LNCAP (cell line): ENCODE measurements at regions not wholly inside any gene's neighbourhood (a gene's known extent, or its start where the extent isn't known, plus 50 kb on each side); places are given as distances from the start of the nearest gene placed in this dataset.

Experiments
- TF ChIP-seq, protein P1 (sequence below): fragments of 450-650 bp; IDR thresholded peaks from 2 replicates; pipeline ENCODE4 v1.5.1; 2017; ENCODE audit warnings: mild to moderate bottlenecking

DNA sequence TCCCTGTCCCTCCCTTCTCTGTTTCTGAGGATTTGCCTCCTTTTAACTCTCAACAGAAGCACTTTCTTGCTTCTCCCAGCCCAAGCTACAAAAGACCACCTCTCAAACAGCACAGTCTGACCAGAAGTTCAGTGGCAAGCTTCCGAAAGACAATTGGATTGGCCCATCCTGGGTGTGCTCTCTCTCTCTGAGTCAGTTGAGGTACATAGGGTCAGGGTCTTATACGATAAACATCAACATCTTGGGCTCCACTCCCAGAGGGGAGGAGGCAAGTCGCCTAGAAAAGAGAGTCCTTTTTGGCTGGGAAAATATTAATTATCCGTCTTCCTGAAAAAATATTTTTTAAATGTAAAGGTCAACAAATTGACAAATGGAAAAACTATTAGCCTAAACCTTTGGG, 155.8 kb downstream of the TMCO5A start:
- TF ChIP-seq, protein P1, sequence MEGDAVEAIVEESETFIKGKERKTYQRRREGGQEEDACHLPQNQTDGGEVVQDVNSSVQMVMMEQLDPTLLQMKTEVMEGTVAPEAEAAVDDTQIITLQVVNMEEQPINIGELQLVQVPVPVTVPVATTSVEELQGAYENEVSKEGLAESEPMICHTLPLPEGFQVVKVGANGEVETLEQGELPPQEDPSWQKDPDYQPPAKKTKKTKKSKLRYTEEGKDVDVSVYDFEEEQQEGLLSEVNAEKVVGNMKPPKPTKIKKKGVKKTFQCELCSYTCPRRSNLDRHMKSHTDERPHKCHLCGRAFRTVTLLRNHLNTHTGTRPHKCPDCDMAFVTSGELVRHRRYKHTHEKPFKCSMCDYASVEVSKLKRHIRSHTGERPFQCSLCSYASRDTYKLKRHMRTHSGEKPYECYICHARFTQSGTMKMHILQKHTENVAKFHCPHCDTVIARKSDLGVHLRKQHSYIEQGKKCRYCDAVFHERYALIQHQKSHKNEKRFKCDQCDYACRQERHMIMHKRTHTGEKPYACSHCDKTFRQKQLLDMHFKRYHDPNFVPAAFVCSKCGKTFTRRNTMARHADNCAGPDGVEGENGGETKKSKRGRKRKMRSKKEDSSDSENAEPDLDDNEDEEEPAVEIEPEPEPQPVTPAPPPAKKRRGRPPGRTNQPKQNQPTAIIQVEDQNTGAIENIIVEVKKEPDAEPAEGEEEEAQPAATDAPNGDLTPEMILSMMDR: no peak

DNA sequence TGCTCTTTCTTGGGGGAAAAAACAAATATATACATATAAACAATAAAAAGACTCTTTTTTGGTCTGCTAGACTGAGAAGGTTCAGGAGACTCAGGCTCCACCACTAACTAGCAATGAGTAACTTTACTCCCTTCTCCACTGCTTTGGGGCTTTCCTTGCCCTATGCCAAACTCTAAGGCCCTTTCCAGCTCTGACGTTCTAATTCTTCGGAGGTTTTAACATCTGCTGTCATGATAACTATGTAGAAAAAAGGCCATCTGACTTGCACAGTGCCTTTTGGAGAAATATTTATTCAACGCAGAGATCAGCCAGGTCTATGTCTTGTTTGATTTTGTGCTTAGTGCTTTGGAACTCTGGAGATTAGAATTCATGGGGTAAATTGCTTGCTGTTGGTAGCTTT, 156.2 kb downstream of the TMCO5A start:
- TF ChIP-seq, protein P1: no peak

DNA sequence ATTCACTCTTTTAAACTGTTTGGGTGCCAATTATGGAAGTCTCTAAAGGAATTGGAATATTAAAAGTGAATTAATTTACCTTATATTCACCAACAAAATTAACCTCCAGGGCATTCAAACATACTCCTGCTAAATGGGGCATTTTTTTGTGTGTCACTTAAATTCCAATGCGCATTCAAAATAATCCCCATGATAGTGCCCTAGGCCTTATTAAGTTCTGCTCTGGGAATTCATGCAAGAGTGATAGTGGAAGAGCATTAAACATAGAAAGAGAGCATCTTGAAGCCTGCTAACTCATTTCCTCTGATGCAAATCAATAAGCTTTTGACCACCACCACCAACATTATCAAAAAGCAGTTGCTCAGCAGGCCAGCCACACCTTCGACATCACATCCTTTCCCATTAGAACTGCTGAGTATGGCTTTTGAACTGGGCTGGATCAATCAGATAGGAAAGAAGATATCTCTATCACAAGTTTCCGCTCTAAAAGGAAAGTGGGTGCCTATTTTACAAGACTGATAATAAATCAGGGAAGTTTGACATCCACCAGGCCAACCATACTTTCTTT, 156.7 kb downstream of the TMCO5A start:
- TF ChIP-seq, protein P1: no peak

DNA sequence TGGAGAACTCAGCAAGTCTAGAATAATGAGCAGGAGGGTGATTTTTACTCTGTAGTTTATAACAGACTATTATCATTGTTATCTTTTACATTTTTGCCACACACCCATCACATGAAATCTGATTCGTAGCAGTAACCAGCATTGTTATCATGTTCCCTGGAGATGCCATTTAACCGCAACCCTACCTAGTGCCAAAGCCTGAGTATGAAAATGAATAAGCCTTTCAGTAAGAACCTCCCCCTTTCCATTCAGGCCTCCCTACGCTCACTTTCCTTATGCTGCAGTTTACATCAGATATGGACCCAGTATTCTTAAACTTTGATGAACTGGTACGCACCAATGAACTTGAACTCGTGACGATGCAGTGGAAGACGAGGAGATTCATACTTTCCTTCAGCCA, 158.7 kb upstream of the SPRED1 start:
- TF ChIP-seq, protein P1: no peak

DNA sequence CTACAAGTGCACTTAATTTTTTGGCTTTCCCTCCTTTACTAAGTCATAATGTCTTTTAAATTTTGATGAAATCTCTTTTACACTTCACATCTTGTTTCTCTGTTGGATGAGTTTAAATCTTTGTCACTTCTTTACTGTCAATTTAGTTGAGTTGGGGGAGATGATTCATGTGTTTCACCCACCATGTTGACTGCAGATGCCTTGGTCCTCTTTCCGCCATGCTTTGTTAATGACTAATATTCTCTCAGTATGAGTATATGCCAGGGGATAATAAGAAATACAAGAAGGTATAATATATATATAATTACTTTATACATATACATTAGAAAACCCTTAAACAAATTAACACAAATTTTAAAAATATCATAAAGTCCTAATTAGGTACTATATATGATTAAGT, 149.7 kb upstream of the SPRED1 start:
- TF ChIP-seq, protein P1: no peak

DNA sequence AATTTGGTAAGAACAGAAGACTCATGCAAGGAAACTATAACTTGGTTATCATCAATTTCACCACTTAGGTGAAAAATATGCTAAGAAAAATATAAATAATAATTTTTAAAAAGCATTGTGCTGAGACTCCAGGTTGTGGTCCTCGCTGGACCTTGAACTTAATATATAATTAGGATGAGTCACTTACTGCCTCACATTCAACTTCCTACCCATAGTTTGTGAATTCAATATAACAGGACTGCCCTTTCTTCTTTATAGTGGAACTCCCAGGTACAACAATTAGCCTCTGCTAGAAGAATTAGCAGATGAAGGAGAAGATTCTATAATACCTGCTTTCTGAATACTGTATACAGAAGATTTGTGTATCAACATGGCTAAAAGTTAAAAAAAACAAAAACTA, 149.1 kb upstream of the SPRED1 start:
- TF ChIP-seq, protein P1: no peak

DNA sequence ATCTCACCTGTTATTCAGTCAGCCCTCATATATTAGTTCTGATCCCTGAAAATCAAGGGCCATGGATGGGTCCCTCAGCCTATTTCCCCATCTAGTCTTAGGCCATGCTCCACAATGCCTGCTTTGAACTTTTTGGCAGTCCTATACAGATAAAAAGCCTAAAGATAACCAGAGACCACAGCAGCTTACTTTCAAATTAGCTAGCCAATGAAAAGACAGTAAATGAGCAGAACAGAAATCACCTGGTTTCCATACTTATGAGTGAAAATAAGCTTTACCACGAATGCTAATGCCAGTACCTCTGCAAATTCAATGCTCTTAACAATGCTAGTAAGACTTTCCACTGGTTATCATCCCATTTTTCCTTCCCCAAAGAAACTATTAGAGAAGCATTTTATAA, 141.6 kb upstream of the SPRED1 start:
- TF ChIP-seq, protein P1: no peak

DNA sequence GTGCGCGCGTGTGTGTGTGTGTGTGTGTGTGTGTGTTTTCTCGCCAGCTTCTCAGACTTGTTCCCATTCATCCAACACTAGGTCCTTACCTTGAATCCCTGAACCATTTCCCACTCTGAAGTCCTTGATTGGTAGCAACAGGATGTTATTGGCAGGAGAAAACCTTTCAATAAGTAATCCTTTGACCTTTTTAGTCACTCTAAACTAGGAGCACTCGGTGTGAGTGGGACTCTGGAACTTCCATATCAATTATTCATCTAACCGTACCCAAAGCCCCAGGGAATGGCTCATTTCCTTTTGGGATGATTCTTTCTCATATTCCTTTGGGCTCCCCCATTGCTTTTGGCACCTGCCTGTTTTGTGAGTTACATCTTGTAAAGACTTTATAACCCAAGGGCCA, 140.2 kb upstream of the SPRED1 start:
- TF ChIP-seq, protein P1: no peak
